ENCODE measurements at regions not wholly inside any gene's neighbourhood (a gene's known extent, or its start where the extent isn't known, plus 50 kb on each side); places are given as distances from the start of the nearest gene placed in this dataset.

GRCh38 chr17:64785011-64785421 is 122.9 kb upstream of the SMURF2 start:
- DNase-seq = no peak
- BruUV-seq (replicated peaks) = no TSS peak
- TF ChIP-seq CTCF (IDR thresholded peaks at IDR 0.05; ENCODE audit: unreplicated experiment) = no peak
- intact Hi-C loops (cut with micrococcal nuclease; ENCODE audit: unreplicated experiment) = no loop called here
- no peaks in the 10 kb centered on the region for H3K9me3 Mint-ChIP-seq (ENCODE audit: low read depth, unreplicated experiment)
- H3K36me3 Mint-ChIP-seq (ENCODE audit: insufficient read depth, unreplicated experiment) = peaks cover 39% of the 10 kb centered on the region
- CTCF ChIA-PET = no interaction called here
- H3K27me3 Mint-ChIP-seq (ENCODE audit: unreplicated experiment) = no peaks in the 10 kb centered on the region
- H3K4me3 Mint-ChIP-seq (ENCODE audit: low read depth, unreplicated experiment) = no peak overlapping the region
- peaks cover 19% of the 10 kb centered on the region for H3K4me1 Mint-ChIP-seq (ENCODE audit: low read depth, unreplicated experiment)
- H3K27ac Mint-ChIP-seq (ENCODE audit: unreplicated experiment) = no peak overlapping the region

GRCh38 chr17:64784353-64785010 is 122.4 kb upstream of the SMURF2 start:
- Mint-ChIP-seq H3K9me3 (ENCODE audit: low read depth, unreplicated experiment) (no peaks in the 10 kb centered on the region), H3K27me3 (ENCODE audit: unreplicated experiment) (no peaks in the 10 kb centered on the region), H3K36me3 (ENCODE audit: insufficient read depth, unreplicated experiment) (peaks cover 44% of the 10 kb centered on the region), H3K4me1 (ENCODE audit: low read depth, unreplicated experiment) (peaks cover 19% of the 10 kb centered on the region), H3K27ac (ENCODE audit: unreplicated experiment) (no peak overlapping the region), H3K4me3 (ENCODE audit: low read depth, unreplicated experiment) (no peak overlapping the region)
- TF ChIP-seq CTCF (IDR thresholded peaks at IDR 0.05; ENCODE audit: unreplicated experiment) = no peak
- BruUV-seq (replicated peaks) = no TSS peak
- CTCF ChIA-PET = no interaction called here
- DNase-seq = no peak
- intact Hi-C loops (cut with micrococcal nuclease; ENCODE audit: unreplicated experiment) = no loop called here

GRCh38 chr17:64783556-64784352 is 121.6 kb upstream of the SMURF2 start:
- intact Hi-C loops (cut with micrococcal nuclease; ENCODE audit: unreplicated experiment) = no loop called here
- no peak for DNase-seq
- no peaks in the 10 kb centered on the region for H3K27me3 Mint-ChIP-seq (ENCODE audit: unreplicated experiment)
- TF ChIP-seq CTCF (IDR thresholded peaks at IDR 0.05; ENCODE audit: unreplicated experiment) = no peak
- no peak overlapping the region for H3K4me3 Mint-ChIP-seq (ENCODE audit: low read depth, unreplicated experiment)
- peaks cover 19% of the 10 kb centered on the region for H3K4me1 Mint-ChIP-seq (ENCODE audit: low read depth, unreplicated experiment)
- no peak overlapping the region for H3K27ac Mint-ChIP-seq (ENCODE audit: unreplicated experiment)
- no TSS peak for BruUV-seq (replicated peaks)
- CTCF ChIA-PET = no interaction called here
- H3K36me3 Mint-ChIP-seq (ENCODE audit: insufficient read depth, unreplicated experiment) = peaks cover 45% of the 10 kb centered on the region
- no peaks in the 10 kb centered on the region for H3K9me3 Mint-ChIP-seq (ENCODE audit: low read depth, unreplicated experiment)

GRCh38 chr17:64783031-64783461 is 120.9 kb upstream of the SMURF2 start:
- intact Hi-C loops (cut with micrococcal nuclease; ENCODE audit: unreplicated experiment) = no loop called here
- no peak for TF ChIP-seq CTCF (IDR thresholded peaks at IDR 0.05; ENCODE audit: unreplicated experiment)
- Mint-ChIP-seq H3K36me3 (ENCODE audit: insufficient read depth, unreplicated experiment) (peaks cover 45% of the 10 kb centered on the region), H3K9me3 (ENCODE audit: low read depth, unreplicated experiment) (no peaks in the 10 kb centered on the region), H3K27ac (ENCODE audit: unreplicated experiment) (no peak overlapping the region), H3K4me1 (ENCODE audit: low read depth, unreplicated experiment) (peaks cover 19% of the 10 kb centered on the region), H3K4me3 (ENCODE audit: low read depth, unreplicated experiment) (no peak overlapping the region), H3K27me3 (ENCODE audit: unreplicated experiment) (no peaks in the 10 kb centered on the region)
- DNase-seq = no peak
- no TSS peak for BruUV-seq (replicated peaks)
- CTCF ChIA-PET = no interaction called here

Measured in Calu3 (cell line).